K562 (cell line): ENCODE measurements at regions not wholly inside any gene's neighbourhood (a gene's known extent, or its start where the extent isn't known, plus 50 kb on each side); places are given as distances from the start of the nearest gene placed in this dataset.

Experiments
- ATAC-seq: fragments of 200-7000 bp; cut with Tn5 transposase; 3 replicates; pipeline ENCODE4 v1.9.1; 2020; ENCODE audit warnings: moderate library complexity
- BruUV-seq: library from RNA; stranded (reverse); fragments of 400-500 nt; replicated peaks from 2 replicates; lab custom pipeline; 2021; lab: Mats Ljungman, UMichigan
- CTCF ChIA-PET: fragments of 300-600 bp; formaldehyde crosslinking; extraction: SDS; loops from one replicate; lab custom pipeline; 2021; ENCODE audit warnings: low intra/inter-chr PET ratio; lab: Yijun Ruan, JAX
- POLR2A ChIA-PET: fragments of 300-600, 350-650 bp; sonication (Branson Sonifier 250); formaldehyde crosslinking; extraction: SDS; loops from one replicate; lab custom pipeline; 2021; ENCODE audit warnings: antibody characterized with exemption, inconsistent platforms; lab: Yijun Ruan, JAX
- DNase-seq, 4 experiments: peaks; one replicate each; pipeline versions ENCODE4 v3.0.0 to v3.0.0-alpha.2; 2011 to 2018; ENCODE audit warnings: low spot score in 3 of 4, mixed read lengths in 3 of 4; ENCODE audit errors: extremely low read depth in 1 of 4
- FAIRE-seq: peaks from 2 replicates; lab custom pipeline; 2011; peaks lifted over from hg19 to GRCh38; lab: Jason Lieb, UNC
- H2AFZ ChIP-seq: 2 replicates; pipeline ENCODE4 v1.6.0; 2011; ENCODE audit warnings: low read depth, low read length, control low read depth, inconsistent platforms
- H3K27ac ChIP-seq: fragments of 200-600 bp; 3 replicates; pipeline ENCODE4 v1.8.0; 2011; ENCODE audit warnings: low read depth, mild to moderate bottlenecking, control low read depth, inconsistent platforms, low read length, moderate library complexity, mixed read lengths; ENCODE audit errors: extremely low read depth
- H3K27me3 ChIP-seq, 2 experiments: fragments of 300-600 bp in 1 of 2; 2 replicates in 1 of 2; 3 replicates in 1 of 2; pipeline versions ENCODE4 v1.6.0 to v1.8.0; 2011; ENCODE audit warnings: inconsistent platforms in 2 of 2, low read length in 2 of 2, mild to moderate bottlenecking in 1 of 2, mixed read lengths in 1 of 2, moderate library complexity in 1 of 2; ENCODE audit not compliant: control insufficient read depth in 2 of 2, insufficient read depth in 2 of 2
- H3K36me3 ChIP-seq: fragments of 300-600 bp; 3 replicates; pipeline ENCODE4 v1.8.0; 2011; ENCODE audit warnings: mild to moderate bottlenecking, low read length, inconsistent platforms; ENCODE audit not compliant: control insufficient read depth, insufficient read depth
- H3K4me1 ChIP-seq, 2 experiments: fragments of 200-600 bp in 1 of 2; replicated peaks in 1 of 2; 2 replicates in 1 of 2; 3 replicates in 1 of 2; pipeline versions ENCODE4 v1.5.1 to v1.8.0; 2011; ENCODE audit warnings: inconsistent platforms in 2 of 2, low read length in 2 of 2, mild to moderate bottlenecking in 1 of 2, mixed read lengths in 1 of 2, moderate library complexity in 1 of 2; ENCODE audit not compliant: control insufficient read depth in 2 of 2, insufficient read depth in 2 of 2
- H3K4me2 ChIP-seq: 2 replicates; pipeline ENCODE4 v1.6.1; 2011; ENCODE audit warnings: low read length, control low read depth, inconsistent platforms, mixed read lengths; ENCODE audit not compliant: insufficient read depth
- H3K4me3 ChIP-seq: fragments of 200-600 bp; sonication (generic), shearing (Covaris generic); 2 replicates; pipeline ENCODE4 v1.5.1; 2016; ENCODE audit warnings: control low read depth, inconsistent platforms
- H3K79me2 ChIP-seq: fragments of 200-600 bp; 3 replicates; pipeline ENCODE4 v1.8.0; 2011; ENCODE audit warnings: low read length, inconsistent platforms; ENCODE audit not compliant: control insufficient read depth, insufficient read depth
- H3K9ac ChIP-seq, 2 experiments: 2 replicates each; pipeline versions ENCODE4 v1.6.0 to v1.6.1; 2011; ENCODE audit warnings: low read depth in 2 of 2, low read length in 2 of 2, control low read depth in 1 of 2, inconsistent platforms in 1 of 2, mild to moderate bottlenecking in 1 of 2, mixed read lengths in 1 of 2; ENCODE audit not compliant: insufficient read depth in 1 of 2
- H3K9me1 ChIP-seq: one replicate; pipeline ENCODE4 v1.6.0; 2011; ENCODE audit warnings: inconsistent platforms, mild to moderate bottlenecking, low read length, moderate library complexity; ENCODE audit not compliant: control insufficient read depth, insufficient read depth
- H3K9me3 ChIP-seq: replicated peaks from 2 replicates; pipeline ENCODE4 v1.5.1; 2011; ENCODE audit warnings: low read depth, low read length, inconsistent platforms; ENCODE audit not compliant: control insufficient read depth, insufficient read depth
- H4K20me1 ChIP-seq: replicated peaks from 2 replicates; pipeline ENCODE4 v1.6.1; 2011; ENCODE audit warnings: low read length, inconsistent platforms, mixed read lengths; ENCODE audit not compliant: control insufficient read depth, insufficient read depth
- BRF1 ChIP-seq: IDR thresholded peaks from 3 replicates; pipeline ENCODE4 v1.6.1; 2011; ENCODE audit warnings: borderline replicate concordance, mild to moderate bottlenecking; ENCODE audit not compliant: insufficient read length; ENCODE audit errors: extremely low read depth
- FOSL1 ChIP-seq: fragments of 200-800 bp; sonication (Bioruptor generic); conservative IDR thresholded peaks from 2 replicates; pipeline ENCODE4 v1.6.1; 2016; ENCODE audit warnings: missing genetic modification characterization, missing compliant biosample characterization
- ILK ChIP-seq: fragments of 450-650 bp; IDR thresholded peaks from 2 replicates; pipeline ENCODE4 v1.6.1; 2016; ENCODE audit warnings: missing genetic modification characterization, low read depth, mild to moderate bottlenecking, missing compliant biosample characterization, moderate library complexity, borderline replicate concordance
- KAT8 ChIP-seq: fragments of 450-650 bp; IDR thresholded peaks from 2 replicates; pipeline ENCODE4 v1.6.1; 2016; ENCODE audit warnings: low read depth, mild to moderate bottlenecking
- SIN3B ChIP-seq: fragments of 450-650 bp; IDR thresholded peaks from 2 replicates; pipeline ENCODE4 v1.6.1; 2017; ENCODE audit warnings: low read depth, mild to moderate bottlenecking, moderate library complexity
- TEAD1 ChIP-seq, 2 experiments: fragments of 450-650 bp in 1 of 2; sonication (generic) in 1 of 2; formaldehyde crosslinking; IDR thresholded peaks; 2 replicates each; pipeline versions ENCODE4 v1.4.0 to v1.8.0; 2020 to 2022; ENCODE audit warnings: mild to moderate bottlenecking in 2 of 2, missing genetic modification reagents in 1 of 2
- ZNF717 ChIP-seq: fragments of 250-450 bp; sonication (Bioruptor Pico); IDR thresholded peaks from 2 replicates; pipeline ENCODE4 v1.5.0; 2021
- WGBS: fragments of 100-300 bp; shearing (Covaris generic); methylation state at CpG from one replicate; pipeline ENCODE4 v1.1.6; 2016; ENCODE audit warnings: low coverage, mixed read lengths; ENCODE audit not compliant: insufficient coverage; ENCODE audit errors: missing lambda C conversion rate; 5-methylcytosine and 5-hydroxymethylcytosine counted together
- in situ Hi-C: fragments of 300-500 bp; cut with MboI; formaldehyde crosslinking; loops from 4 replicates; pipeline ENCODE4 v1.15.0; 2018; ENCODE audit warnings: inconsistent platforms, mixed read lengths
- intact Hi-C: fragments of 100-400 bp; cut with micrococcal nuclease; formaldehyde crosslinking; loops from 2 replicates; pipeline ENCODE4 v1.14.2; 2022
- TF ChIP-seq, protein P1 (sequence below): fragments of 450-650 bp; formaldehyde crosslinking; IDR thresholded peaks from 2 replicates; pipeline ENCODE4 v1.4.0; 2020; ENCODE audit warnings: mild to moderate bottlenecking, moderate library complexity
- TF ChIP-seq, protein P2 (sequence below), 2 experiments: IDR thresholded peaks; 2 replicates each; pipeline ENCODE4 v1.6.1; 2012; ENCODE audit warnings: improper control_type of control experiment in 2 of 2, low read depth in 2 of 2, low read length in 2 of 2, borderline replicate concordance in 1 of 2

GRCh38 chr18:68179811-68180210 lies 535.1 kb downstream of the TMX3 start:
- Histone ChIP-seq H3K27ac (no peak overlapping the region), H3K4me2 (no peak overlapping the region), H4K20me1 (no peaks in the 10 kb centered on the region), H3K79me2 (no peaks in the 10 kb centered on the region), H3K4me3 (no peak overlapping the region), H3K9me1 (no peaks in the 10 kb centered on the region), H3K9ac (no peak overlapping the region), H3K9me3 (no peaks in the 10 kb centered on the region), H3K27me3 (no peaks in the 10 kb centered on the region), H2AFZ (no peak overlapping the region), H3K36me3 (no peaks in the 10 kb centered on the region), H3K4me1 (no peaks in the 10 kb centered on the region)
- 0% methylated on average over 2 of the region's 2 CpGs for WGBS
- DNase-seq: no peak
- in situ Hi-C loops (no loop called here), intact Hi-C loops (no loop called here)
- FAIRE-seq: no peak
- ChIA-PET CTCF (no interaction called here), POLR2A (no interaction called here)
- no TSS peak for BruUV-seq
- ATAC-seq: no peak
- TF ChIP-seq ILK (tag) (no peak), KAT8 (no peak), BRF1 (no peak), SIN3B (no peak), ZNF717 (CRISPR knock-in tag) (no peak), TEAD1 (CRISPR knock-in tag; IDR thresholded peaks at IDR 0.05) (no peak), FOSL1 (tag) (no peak)
- TF ChIP-seq, protein P1, sequence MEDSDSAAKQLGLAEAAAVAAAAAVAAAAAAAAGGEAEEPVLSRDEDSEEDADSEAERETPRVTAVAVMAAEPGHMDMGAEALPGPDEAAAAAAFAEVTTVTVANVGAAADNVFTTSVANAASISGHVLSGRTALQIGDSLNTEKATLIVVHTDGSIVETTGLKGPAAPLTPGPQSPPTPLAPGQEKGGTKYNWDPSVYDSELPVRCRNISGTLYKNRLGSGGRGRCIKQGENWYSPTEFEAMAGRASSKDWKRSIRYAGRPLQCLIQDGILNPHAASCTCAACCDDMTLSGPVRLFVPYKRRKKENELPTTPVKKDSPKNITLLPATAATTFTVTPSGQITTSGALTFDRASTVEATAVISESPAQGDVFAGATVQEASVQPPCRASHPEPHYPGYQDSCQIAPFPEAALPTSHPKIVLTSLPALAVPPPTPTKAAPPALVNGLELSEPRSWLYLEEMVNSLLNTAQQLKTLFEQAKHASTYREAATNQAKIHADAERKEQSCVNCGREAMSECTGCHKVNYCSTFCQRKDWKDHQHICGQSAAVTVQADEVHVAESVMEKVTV: no peak
- TF ChIP-seq, protein P2, sequence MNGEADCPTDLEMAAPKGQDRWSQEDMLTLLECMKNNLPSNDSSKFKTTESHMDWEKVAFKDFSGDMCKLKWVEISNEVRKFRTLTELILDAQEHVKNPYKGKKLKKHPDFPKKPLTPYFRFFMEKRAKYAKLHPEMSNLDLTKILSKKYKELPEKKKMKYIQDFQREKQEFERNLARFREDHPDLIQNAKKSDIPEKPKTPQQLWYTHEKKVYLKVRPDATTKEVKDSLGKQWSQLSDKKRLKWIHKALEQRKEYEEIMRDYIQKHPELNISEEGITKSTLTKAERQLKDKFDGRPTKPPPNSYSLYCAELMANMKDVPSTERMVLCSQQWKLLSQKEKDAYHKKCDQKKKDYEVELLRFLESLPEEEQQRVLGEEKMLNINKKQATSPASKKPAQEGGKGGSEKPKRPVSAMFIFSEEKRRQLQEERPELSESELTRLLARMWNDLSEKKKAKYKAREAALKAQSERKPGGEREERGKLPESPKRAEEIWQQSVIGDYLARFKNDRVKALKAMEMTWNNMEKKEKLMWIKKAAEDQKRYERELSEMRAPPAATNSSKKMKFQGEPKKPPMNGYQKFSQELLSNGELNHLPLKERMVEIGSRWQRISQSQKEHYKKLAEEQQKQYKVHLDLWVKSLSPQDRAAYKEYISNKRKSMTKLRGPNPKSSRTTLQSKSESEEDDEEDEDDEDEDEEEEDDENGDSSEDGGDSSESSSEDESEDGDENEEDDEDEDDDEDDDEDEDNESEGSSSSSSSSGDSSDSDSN (IDR thresholded peaks at IDR 0.05; ENCODE audit: borderline replicate concordance in 1 of 2, low read depth in 2 of 2, low read length in 2 of 2): no peak
